HEK293 (cell line): ENCODE measurements at regions not wholly inside any gene's neighbourhood (a gene's known extent, or its start where the extent isn't known, plus 50 kb on each side); places are given as distances from the start of the nearest gene placed in this dataset.

Experiments
- HOXA7 ChIP-seq: sonication (generic); formaldehyde crosslinking; IDR thresholded peaks from 2 replicates; pipeline ENCODE4 v1.8.1; 2022; ENCODE audit warnings: missing genetic modification reagents, borderline replicate concordance
- PRDM2 ChIP-seq: fragments of 450-650 bp; formaldehyde crosslinking; IDR thresholded peaks from 2 replicates; pipeline ENCODE4 v1.5.1; 2016; ENCODE audit warnings: missing biosample characterization, missing genetic modification characterization, borderline replicate concordance
- SP2 ChIP-seq: fragments of 450-650 bp; formaldehyde crosslinking; IDR thresholded peaks from 2 replicates; pipeline ENCODE4 v1.5.1; 2016; ENCODE audit warnings: missing biosample characterization, missing genetic modification characterization
- TCF7L2 ChIP-seq: IDR thresholded peaks from 2 replicates; pipeline ENCODE4 v1.6.1; 2011; ENCODE audit warnings: low read depth, mild to moderate bottlenecking, inconsistent platforms, low read length, moderate library complexity, borderline replicate concordance
- YY1 ChIP-seq: fragments of 450-650 bp; formaldehyde crosslinking; IDR thresholded peaks from 2 replicates; pipeline ENCODE4 v1.5.1; 2018; ENCODE audit warnings: missing biosample characterization, missing genetic modification characterization
- ZBTB7A ChIP-seq: fragments of 450-650 bp; formaldehyde crosslinking; IDR thresholded peaks from 2 replicates; pipeline ENCODE4 v1.5.1; 2016; ENCODE audit warnings: low read depth, missing biosample characterization, missing genetic modification characterization
- ZNF214 ChIP-seq: fragments of 450-650 bp; formaldehyde crosslinking; IDR thresholded peaks from 2 replicates; pipeline ENCODE4 v1.5.1; 2017; ENCODE audit warnings: missing biosample characterization, mild to moderate bottlenecking, missing genetic modification characterization, borderline replicate concordance
- ZNF24 ChIP-seq: fragments of 450-650 bp; formaldehyde crosslinking; IDR thresholded peaks from 2 replicates; pipeline ENCODE4 v1.5.1; 2016; ENCODE audit warnings: missing biosample characterization, missing genetic modification characterization
- ZNF398 ChIP-seq: fragments of 450-650 bp; formaldehyde crosslinking; IDR thresholded peaks from 2 replicates; pipeline ENCODE4 v1.5.1; 2017; ENCODE audit warnings: missing biosample characterization, missing genetic modification characterization
- TF ChIP-seq, protein P1 (sequence below): fragments of 450-650 bp; formaldehyde crosslinking; IDR thresholded peaks from 2 replicates; pipeline ENCODE4 v1.5.1; 2016; ENCODE audit warnings: missing biosample characterization, missing genetic modification characterization
- TF ChIP-seq, protein P2 (sequence below): fragments of 450-650 bp; formaldehyde crosslinking; IDR thresholded peaks from 2 replicates; pipeline ENCODE4 v1.5.1; 2016; ENCODE audit warnings: missing biosample characterization, missing genetic modification characterization
- TF ChIP-seq, protein P3 (sequence below): fragments of 450-650 bp; formaldehyde crosslinking; conservative IDR thresholded peaks from 2 replicates; pipeline ENCODE4 v1.5.1; 2016; ENCODE audit warnings: low read depth, missing biosample characterization, missing genetic modification characterization
- TF ChIP-seq, protein P4 (sequence below): fragments of 450-650 bp; IDR thresholded peaks from 2 replicates; pipeline ENCODE4 v1.5.1; 2018; ENCODE audit warnings: missing biosample characterization, mild to moderate bottlenecking, missing genetic modification characterization

GRCh38 chr10:78716043-78716660 lies 352.6 kb upstream of the ZMIZ1 start:
- TF ChIP-seq, protein P1, sequence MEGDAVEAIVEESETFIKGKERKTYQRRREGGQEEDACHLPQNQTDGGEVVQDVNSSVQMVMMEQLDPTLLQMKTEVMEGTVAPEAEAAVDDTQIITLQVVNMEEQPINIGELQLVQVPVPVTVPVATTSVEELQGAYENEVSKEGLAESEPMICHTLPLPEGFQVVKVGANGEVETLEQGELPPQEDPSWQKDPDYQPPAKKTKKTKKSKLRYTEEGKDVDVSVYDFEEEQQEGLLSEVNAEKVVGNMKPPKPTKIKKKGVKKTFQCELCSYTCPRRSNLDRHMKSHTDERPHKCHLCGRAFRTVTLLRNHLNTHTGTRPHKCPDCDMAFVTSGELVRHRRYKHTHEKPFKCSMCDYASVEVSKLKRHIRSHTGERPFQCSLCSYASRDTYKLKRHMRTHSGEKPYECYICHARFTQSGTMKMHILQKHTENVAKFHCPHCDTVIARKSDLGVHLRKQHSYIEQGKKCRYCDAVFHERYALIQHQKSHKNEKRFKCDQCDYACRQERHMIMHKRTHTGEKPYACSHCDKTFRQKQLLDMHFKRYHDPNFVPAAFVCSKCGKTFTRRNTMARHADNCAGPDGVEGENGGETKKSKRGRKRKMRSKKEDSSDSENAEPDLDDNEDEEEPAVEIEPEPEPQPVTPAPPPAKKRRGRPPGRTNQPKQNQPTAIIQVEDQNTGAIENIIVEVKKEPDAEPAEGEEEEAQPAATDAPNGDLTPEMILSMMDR (tag by site-specific recombination): no peak
- TF ChIP-seq, protein P2, sequence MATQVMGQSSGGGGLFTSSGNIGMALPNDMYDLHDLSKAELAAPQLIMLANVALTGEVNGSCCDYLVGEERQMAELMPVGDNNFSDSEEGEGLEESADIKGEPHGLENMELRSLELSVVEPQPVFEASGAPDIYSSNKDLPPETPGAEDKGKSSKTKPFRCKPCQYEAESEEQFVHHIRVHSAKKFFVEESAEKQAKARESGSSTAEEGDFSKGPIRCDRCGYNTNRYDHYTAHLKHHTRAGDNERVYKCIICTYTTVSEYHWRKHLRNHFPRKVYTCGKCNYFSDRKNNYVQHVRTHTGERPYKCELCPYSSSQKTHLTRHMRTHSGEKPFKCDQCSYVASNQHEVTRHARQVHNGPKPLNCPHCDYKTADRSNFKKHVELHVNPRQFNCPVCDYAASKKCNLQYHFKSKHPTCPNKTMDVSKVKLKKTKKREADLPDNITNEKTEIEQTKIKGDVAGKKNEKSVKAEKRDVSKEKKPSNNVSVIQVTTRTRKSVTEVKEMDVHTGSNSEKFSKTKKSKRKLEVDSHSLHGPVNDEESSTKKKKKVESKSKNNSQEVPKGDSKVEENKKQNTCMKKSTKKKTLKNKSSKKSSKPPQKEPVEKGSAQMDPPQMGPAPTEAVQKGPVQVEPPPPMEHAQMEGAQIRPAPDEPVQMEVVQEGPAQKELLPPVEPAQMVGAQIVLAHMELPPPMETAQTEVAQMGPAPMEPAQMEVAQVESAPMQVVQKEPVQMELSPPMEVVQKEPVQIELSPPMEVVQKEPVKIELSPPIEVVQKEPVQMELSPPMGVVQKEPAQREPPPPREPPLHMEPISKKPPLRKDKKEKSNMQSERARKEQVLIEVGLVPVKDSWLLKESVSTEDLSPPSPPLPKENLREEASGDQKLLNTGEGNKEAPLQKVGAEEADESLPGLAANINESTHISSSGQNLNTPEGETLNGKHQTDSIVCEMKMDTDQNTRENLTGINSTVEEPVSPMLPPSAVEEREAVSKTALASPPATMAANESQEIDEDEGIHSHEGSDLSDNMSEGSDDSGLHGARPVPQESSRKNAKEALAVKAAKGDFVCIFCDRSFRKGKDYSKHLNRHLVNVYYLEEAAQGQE (tag by site-specific recombination): no peak
- no peak for TF ChIP-seq PRDM2
- TF ChIP-seq YY1 (tag by site-specific recombination): no peak
- TF ChIP-seq, protein P3, sequence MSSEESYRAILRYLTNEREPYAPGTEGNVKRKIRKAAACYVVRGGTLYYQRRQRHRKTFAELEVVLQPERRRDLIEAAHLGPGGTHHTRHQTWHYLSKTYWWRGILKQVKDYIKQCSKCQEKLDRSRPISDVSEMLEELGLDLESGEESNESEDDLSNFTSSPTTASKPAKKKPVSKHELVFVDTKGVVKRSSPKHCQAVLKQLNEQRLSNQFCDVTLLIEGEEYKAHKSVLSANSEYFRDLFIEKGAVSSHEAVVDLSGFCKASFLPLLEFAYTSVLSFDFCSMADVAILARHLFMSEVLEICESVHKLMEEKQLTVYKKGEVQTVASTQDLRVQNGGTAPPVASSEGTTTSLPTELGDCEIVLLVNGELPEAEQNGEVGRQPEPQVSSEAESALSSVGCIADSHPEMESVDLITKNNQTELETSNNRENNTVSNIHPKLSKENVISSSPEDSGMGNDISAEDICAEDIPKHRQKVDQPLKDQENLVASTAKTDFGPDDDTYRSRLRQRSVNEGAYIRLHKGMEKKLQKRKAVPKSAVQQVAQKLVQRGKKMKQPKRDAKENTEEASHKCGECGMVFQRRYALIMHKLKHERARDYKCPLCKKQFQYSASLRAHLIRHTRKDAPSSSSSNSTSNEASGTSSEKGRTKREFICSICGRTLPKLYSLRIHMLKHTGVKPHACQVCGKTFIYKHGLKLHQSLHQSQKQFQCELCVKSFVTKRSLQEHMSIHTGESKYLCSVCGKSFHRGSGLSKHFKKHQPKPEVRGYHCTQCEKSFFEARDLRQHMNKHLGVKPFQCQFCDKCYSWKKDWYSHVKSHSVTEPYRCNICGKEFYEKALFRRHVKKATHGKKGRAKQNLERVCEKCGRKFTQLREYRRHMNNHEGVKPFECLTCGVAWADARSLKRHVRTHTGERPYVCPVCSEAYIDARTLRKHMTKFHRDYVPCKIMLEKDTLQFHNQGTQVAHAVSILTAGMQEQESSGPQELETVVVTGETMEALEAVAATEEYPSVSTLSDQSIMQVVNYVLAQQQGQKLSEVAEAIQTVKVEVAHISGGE (tag by site-specific recombination): no peak
- TF ChIP-seq ZNF214: no peak
- TF ChIP-seq ZNF24 (tag by site-specific recombination): no peak
- no peak for TF ChIP-seq TCF7L2
- TF ChIP-seq, protein P4, sequence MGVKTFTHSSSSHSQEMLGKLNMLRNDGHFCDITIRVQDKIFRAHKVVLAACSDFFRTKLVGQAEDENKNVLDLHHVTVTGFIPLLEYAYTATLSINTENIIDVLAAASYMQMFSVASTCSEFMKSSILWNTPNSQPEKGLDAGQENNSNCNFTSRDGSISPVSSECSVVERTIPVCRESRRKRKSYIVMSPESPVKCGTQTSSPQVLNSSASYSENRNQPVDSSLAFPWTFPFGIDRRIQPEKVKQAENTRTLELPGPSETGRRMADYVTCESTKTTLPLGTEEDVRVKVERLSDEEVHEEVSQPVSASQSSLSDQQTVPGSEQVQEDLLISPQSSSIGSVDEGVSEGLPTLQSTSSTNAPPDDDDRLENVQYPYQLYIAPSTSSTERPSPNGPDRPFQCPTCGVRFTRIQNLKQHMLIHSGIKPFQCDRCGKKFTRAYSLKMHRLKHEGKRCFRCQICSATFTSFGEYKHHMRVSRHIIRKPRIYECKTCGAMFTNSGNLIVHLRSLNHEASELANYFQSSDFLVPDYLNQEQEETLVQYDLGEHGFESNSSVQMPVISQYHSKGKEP: no peak
- no peak for TF ChIP-seq ZBTB7A (tag by site-specific recombination)
- no peak for TF ChIP-seq ZNF398 (tag by site-specific recombination)
- no peak for TF ChIP-seq HOXA7 (CRISPR knock-in tag)
- no peak for TF ChIP-seq SP2 (tag by site-specific recombination)
